Kidney (tissue), 13 donors: ENCODE measurements at regions not wholly inside any gene's neighbourhood (a gene's known extent, or its start where the extent isn't known, plus 50 kb on each side); places are given as distances from the start of the nearest gene placed in this dataset.

Source experiments
- DNase-seq, 5 donors: peaks; one replicate each; pipeline ENCODE4 v3.0.0-alpha.2; 2013 to 2020
- FAIRE-seq: peaks from 2 replicates; lab custom pipeline; 2012; peaks lifted over from hg19 to GRCh38; lab: Jason Lieb, UNC
- H3K27ac ChIP-seq, 2 donors: one replicate each; pipeline ENCODE4 v1.7.0; 2013; ENCODE audit warnings: low read depth in 2 of 2, low read length in 2 of 2, inconsistent platforms in 1 of 2
- H3K27me3 ChIP-seq: one replicate; pipeline ENCODE4 v1.7.1; 2013; ENCODE audit warnings: low read length, inconsistent platforms; ENCODE audit not compliant: control insufficient read depth, insufficient read depth
- H3K36me3 ChIP-seq, 3 donors: one replicate each; pipeline versions ENCODE4 v1.7.0 to v1.7.1; 2013; ENCODE audit warnings: low read length in 3 of 3, control low read depth in 1 of 3, inconsistent platforms in 1 of 3; ENCODE audit not compliant: insufficient read depth in 3 of 3, control insufficient read depth in 2 of 3
- H3K4me1 ChIP-seq, 3 donors: one replicate each; pipeline versions ENCODE4 v1.7.0 to v1.7.1; 2013; ENCODE audit warnings: low read length in 3 of 3, inconsistent platforms in 1 of 3, low read depth in 1 of 3; ENCODE audit not compliant: control insufficient read depth in 2 of 3, insufficient read depth in 2 of 3
- H3K4me3 ChIP-seq, 3 donors: one replicate each; pipeline versions ENCODE4 v1.7.0 to v1.8.1; 2013; ENCODE audit warnings: low read length in 3 of 3, control low read depth in 1 of 3, inconsistent platforms in 1 of 3
- H3K9ac ChIP-seq, 3 donors: one replicate each; pipeline versions ENCODE4 v1.7.0 to v1.7.1; 2013; ENCODE audit warnings: low read length in 3 of 3, control low read depth in 1 of 3, inconsistent platforms in 1 of 3
- H3K9me3 ChIP-seq, 3 donors: one replicate each; pipeline versions ENCODE4 v1.7.0 to v1.7.1; 2013; ENCODE audit warnings: low read length in 3 of 3, control low read depth in 1 of 3, inconsistent platforms in 1 of 3; ENCODE audit not compliant: control insufficient read depth in 2 of 3, insufficient read depth in 1 of 3
- CTCF ChIP-seq: IDR thresholded peaks from 3 replicates; pipeline ENCODE4 v1.5.1; 2012; ENCODE audit warnings: mild to moderate bottlenecking, moderate library complexity, borderline replicate concordance; ENCODE audit not compliant: insufficient read depth; ENCODE audit errors: extremely low read depth
- intact Hi-C: fragments of 100-400 bp; cut with DNase I; formaldehyde crosslinking; loops from one replicate; pipeline ENCODE4 v1.11.1; 2022
- donor health status: control.
- donor health status: control.
- donor health status: control.
- donor health status: control.
- donor health status: control.
- donor health status: DM: yes; HTN: yes; CAD: no.
- donor health status: Normal renal cell carcinoma (clear cell type).

- DNase-seq, result no peak
- no peaks in the 10 kb centered on the region for H3K9me3 ChIP-seq
- H3K9ac ChIP-seq, result no peak overlapping the region
- no peaks in the 10 kb centered on the region for H3K36me3 ChIP-seq
- H3K4me3 ChIP-seq, result no peak overlapping the region
- no peak for FAIRE-seq
- H3K27me3 ChIP-seq, result no peaks in the 10 kb centered on the region
- intact Hi-C loops, result no loop called here
- H3K27ac ChIP-seq, result no peak overlapping the region
- TF ChIP-seq CTCF, result no peak
- H3K4me1 ChIP-seq, result no peaks in the 10 kb centered on the region
Observed at GRCh38 chr9:14487547-14488185, 173.7 kb upstream of the NFIB start.

DNA sequence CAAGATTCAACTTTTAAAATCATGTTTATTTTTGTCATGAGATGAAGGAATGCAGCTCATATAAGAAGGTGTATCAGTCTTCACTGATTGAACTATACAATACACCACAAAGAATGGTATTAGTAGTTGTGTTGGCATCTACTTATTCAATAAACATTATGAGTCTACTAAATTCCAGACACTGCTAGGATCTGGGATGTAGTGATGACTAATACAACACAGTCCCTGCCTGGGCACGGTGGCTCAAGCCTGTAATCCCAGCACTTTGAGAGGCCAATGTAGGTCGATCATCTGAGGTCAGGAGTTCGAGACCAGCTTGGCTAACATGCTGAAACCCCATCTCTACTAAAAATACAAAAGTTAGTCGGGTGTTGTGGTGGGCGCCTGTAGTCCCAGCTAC is 171.4 kb upstream of the NFIB start:
- TF ChIP-seq CTCF, result no peak
- FAIRE-seq (no peak), DNase-seq (no peak)
- H3K36me3 ChIP-seq, result no peaks in the 10 kb centered on the region
- no peaks in the 10 kb centered on the region for H3K9me3 ChIP-seq
- intact Hi-C loops, result no loop called here
- no peaks in the 10 kb centered on the region for H3K4me1 ChIP-seq
- no peaks in the 10 kb centered on the region for H3K27me3 ChIP-seq
- H3K27ac ChIP-seq, result no peak overlapping the region
- H3K9ac ChIP-seq, result no peak overlapping the region
- no peak overlapping the region for H3K4me3 ChIP-seq

- no peak overlapping the region for H3K27ac ChIP-seq
- no peak for TF ChIP-seq CTCF
- DNase-seq, result no peak
- no peak overlapping the region for H3K4me3 ChIP-seq
- H3K36me3 ChIP-seq, result no peaks in the 10 kb centered on the region
- H3K9me3 ChIP-seq, result no peaks in the 10 kb centered on the region
- no peak overlapping the region for H3K9ac ChIP-seq
- no peaks in the 10 kb centered on the region for H3K4me1 ChIP-seq
- FAIRE-seq, result no peak
- no peaks in the 10 kb centered on the region for H3K27me3 ChIP-seq
- intact Hi-C loops, result no loop called here
Observed at GRCh38 chr9:14482856-14483255, 168.9 kb upstream of the NFIB start.

DNA sequence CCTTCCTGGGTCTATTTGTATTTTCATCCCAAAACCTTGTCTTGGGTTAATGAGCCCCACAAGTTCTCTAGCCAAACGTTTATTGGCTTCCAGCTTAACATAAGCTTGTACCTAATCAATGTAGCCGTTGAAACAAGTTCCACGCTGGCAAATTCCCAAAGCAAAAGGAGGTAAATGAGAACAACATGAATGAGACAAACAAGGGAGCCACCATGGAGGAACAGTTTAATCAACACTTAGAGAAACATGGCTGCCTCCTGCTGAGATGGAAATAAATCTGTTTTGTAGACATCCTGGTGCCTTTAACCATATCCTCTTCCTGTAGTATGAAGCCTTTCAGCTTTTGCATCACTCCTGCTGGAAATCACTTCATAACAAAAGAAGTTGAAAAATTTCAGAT is 166.6 kb upstream of the NFIB start:
- TF ChIP-seq CTCF, result no peak
- intact Hi-C loops, result no loop called here
- FAIRE-seq (no peak), DNase-seq (no peak)
- no peaks in the 10 kb centered on the region for H3K9me3 ChIP-seq
- no peak overlapping the region for H3K9ac ChIP-seq
- no peaks in the 10 kb centered on the region for H3K36me3 ChIP-seq
- H3K4me3 ChIP-seq, result no peak overlapping the region
- H3K4me1 ChIP-seq, result no peaks in the 10 kb centered on the region
- no peak overlapping the region for H3K27ac ChIP-seq
- no peaks in the 10 kb centered on the region for H3K27me3 ChIP-seq
